Left ventricle myocardium inferior (tissue), 1 donor: ENCODE measurements at regions not wholly inside any gene's neighbourhood (a gene's known extent, or its start where the extent isn't known, plus 50 kb on each side); places are given as distances from the start of the nearest gene placed in this dataset.
A peak's percentile ranks its signal among the peaks of the same experiment; 100 is the strongest.

Source experiments
- DNase-seq: peaks from one replicate; pipeline ENCODE4 v3.0.0-alpha.2; 2020
- H3K27ac ChIP-seq: fragments of 200-600 bp; replicated peaks from 2 replicates; pipeline ENCODE4 v1.8.0; 2021
- H3K27me3 ChIP-seq: fragments of 200-600 bp; 2 replicates; pipeline ENCODE4 v1.8.0; 2021; ENCODE audit warnings: low read depth
- H3K36me3 ChIP-seq: fragments of 200-600 bp; 2 replicates; pipeline ENCODE4 v1.8.0; 2021
- H3K4me1 ChIP-seq: fragments of 200-600 bp; 2 replicates; pipeline ENCODE4 v1.8.0; 2021
- H3K4me3 ChIP-seq: fragments of 200-600 bp; 2 replicates; pipeline ENCODE4 v1.8.0; 2021; ENCODE audit warnings: mild to moderate bottlenecking, moderate library complexity
- H3K9me3 ChIP-seq: fragments of 200-600 bp; replicated peaks from 2 replicates; pipeline ENCODE4 v1.8.0; 2021
- CTCF ChIP-seq: fragments of 200-600 bp; IDR thresholded peaks from 2 replicates; pipeline ENCODE4 v1.8.0; 2021; ENCODE audit warnings: antibody characterized with exemption, mild to moderate bottlenecking, borderline replicate concordance
- intact Hi-C: fragments of 100-400 bp; cut with micrococcal nuclease; formaldehyde crosslinking; loops from one replicate; pipeline ENCODE4 v1.11.0; 2022
- donor health status: DM: no; HTN: yes; CAD: no; lungs with severe emphysema.

GRCh38 chr2:104649866-104650265, 204.0 kb upstream of the POU3F3 start:
- no peak overlapping the region for H3K4me3 ChIP-seq
- peaks cover 3% of the 10 kb centered on the region for H3K4me1 ChIP-seq
- no peak for DNase-seq
- intact Hi-C loops: no loop called here
- H3K36me3 ChIP-seq: no peaks in the 10 kb centered on the region
- TF ChIP-seq CTCF: no peak
- peaks cover 2% of the 10 kb centered on the region for H3K27me3 ChIP-seq
- no peaks in the 10 kb centered on the region for H3K9me3 ChIP-seq
- no peak overlapping the region for H3K27ac ChIP-seq

- Histone ChIP-seq H3K27me3 (peaks cover 8% of the 10 kb centered on the region), H3K4me3 (no peak overlapping the region), H3K36me3 (no peaks in the 10 kb centered on the region), H3K27ac (no peak overlapping the region), H3K9me3 (no peaks in the 10 kb centered on the region), H3K4me1 (peaks cover 4% of the 10 kb centered on the region)
- no peak for DNase-seq
- intact Hi-C loops: no loop called here
- TF ChIP-seq CTCF: no peak
Measured at GRCh38 chr2:104650405-104650996, 203.4 kb upstream of the POU3F3 start.

- H3K27ac ChIP-seq: peak overlapping the region; percentile 81
- peaks cover 49% of the 10 kb centered on the region for H3K27me3 ChIP-seq
- peaks cover 42% of the 10 kb centered on the region for H3K4me1 ChIP-seq
- peak; percentile 59 for DNase-seq
- no peak overlapping the region for H3K4me3 ChIP-seq
- no peak for TF ChIP-seq CTCF
- intact Hi-C loops: no loop called here
- H3K9me3 ChIP-seq: no peaks in the 10 kb centered on the region
- no peaks in the 10 kb centered on the region for H3K36me3 ChIP-seq
Measured at GRCh38 chr2:104654811-104655210, 199.1 kb upstream of the POU3F3 start.

- no peak for DNase-seq
- Histone ChIP-seq H3K9me3 (no peaks in the 10 kb centered on the region), H3K36me3 (no peaks in the 10 kb centered on the region), H3K27me3 (peaks cover 64% of the 10 kb centered on the region), H3K27ac (peak overlapping the region; percentile 81), H3K4me1 (peaks cover 42% of the 10 kb centered on the region), H3K4me3 (peak overlapping the region; percentile 12)
- intact Hi-C loops: no loop called here
- no peak for TF ChIP-seq CTCF
Measured at GRCh38 chr2:104656571-104657163, 197.2 kb upstream of the POU3F3 start.

GRCh38 chr2:104658144-104658835, 195.6 kb upstream of the POU3F3 start:
- Histone ChIP-seq H3K4me3 (no peak overlapping the region), H3K36me3 (no peaks in the 10 kb centered on the region), H3K9me3 (no peaks in the 10 kb centered on the region), H3K4me1 (peaks cover 42% of the 10 kb centered on the region), H3K27ac (peak overlapping the region; percentile 81), H3K27me3 (peaks cover 64% of the 10 kb centered on the region)
- TF ChIP-seq CTCF: no peak
- peak; percentile 62 for DNase-seq
- intact Hi-C loops: no loop called here
